Panc1 (cell line): ENCODE measurements at regions not wholly inside any gene's neighbourhood (a gene's known extent, or its start where the extent isn't known, plus 50 kb on each side); places are given as distances from the start of the nearest gene placed in this dataset.

Experiments
- ATAC-seq: fragments of 200-7000 bp; cut with Tn5 transposase; 2 replicates; pipeline ENCODE4 v1.9.1; 2020; ENCODE audit warnings: mild to moderate bottlenecking, moderate library complexity
- BruUV-seq: library from RNA; stranded (reverse); fragments of 400-500 nt; replicated peaks from 2 replicates; lab custom pipeline; 2021; lab: Mats Ljungman, UMichigan
- CTCF ChIA-PET: fragments of 300-600 bp; sonication (Branson Sonifier 250); formaldehyde crosslinking; loops from one replicate; lab custom pipeline; 2022; ENCODE audit warnings: antibody characterized with exemption; lab: Charles Lee
- POLR2A ChIA-PET: fragments of 300-600 bp; sonication (Branson Sonifier 250); formaldehyde crosslinking; loops from one replicate; lab custom pipeline; 2022; ENCODE audit warnings: antibody characterized with exemption; lab: Charles Lee
- DNase-seq: peaks from one replicate; pipeline ENCODE4 v3.0.0-alpha.2; 2010; ENCODE audit warnings: low read depth, low spot score
- H3K27ac ChIP-seq: 2 replicates; pipeline ENCODE4 v1.5.1; 2011; ENCODE audit warnings: mild to moderate bottlenecking, low read length, inconsistent platforms
- H3K27me3 ChIP-seq: fragments of 200-500 bp; sonication (Bioruptor generic); 2 replicates; pipeline ENCODE4 v1.6.0; 2014; ENCODE audit warnings: low read length, inconsistent platforms; ENCODE audit not compliant: control insufficient read depth, insufficient read depth
- H3K36me3 ChIP-seq: fragments of 200-500 bp; sonication (Bioruptor generic); 2 replicates; pipeline ENCODE4 v1.5.1; 2014; ENCODE audit warnings: inconsistent platforms, mild to moderate bottlenecking, low read length, moderate library complexity; ENCODE audit not compliant: control insufficient read depth, insufficient read depth
- H3K4me1 ChIP-seq: 2 replicates; pipeline ENCODE4 v1.5.1; 2011; ENCODE audit warnings: inconsistent platforms, mild to moderate bottlenecking, low read length, moderate library complexity; ENCODE audit not compliant: control insufficient read depth, insufficient read depth
- H3K4me3 ChIP-seq, 2 experiments: 2 replicates each; pipeline ENCODE4 v1.5.1; 2011 to 2012; ENCODE audit warnings: low read depth in 2 of 2, low read length in 2 of 2, mild to moderate bottlenecking in 2 of 2, inconsistent platforms in 1 of 2, moderate library complexity in 1 of 2
- H3K9me3 ChIP-seq: fragments of 200-500 bp; sonication (Bioruptor generic); 2 replicates; pipeline ENCODE4 v1.5.1; 2014; ENCODE audit warnings: low read depth, mild to moderate bottlenecking, inconsistent platforms, low read length, moderate library complexity; ENCODE audit not compliant: control insufficient read depth, insufficient read depth
- POLR2AphosphoS5 ChIP-seq: IDR thresholded peaks from 2 replicates; pipeline ENCODE4 v1.6.1; 2012; ENCODE audit warnings: mild to moderate bottlenecking, low read depth, low read length, moderate library complexity
- SIN3A ChIP-seq: IDR thresholded peaks from 2 replicates; pipeline ENCODE4 v1.6.1; 2012; ENCODE audit warnings: low read depth, mild to moderate bottlenecking, low read length, moderate library complexity, borderline replicate concordance; ENCODE audit not compliant: insufficient read depth
- TCF7L2 ChIP-seq: IDR thresholded peaks from 2 replicates; pipeline ENCODE4 v1.6.1; 2011; ENCODE audit warnings: mild to moderate bottlenecking, low read depth, low read length, inconsistent platforms
- in situ Hi-C: cut with HindIII; loops from 2 replicates; pipeline ENCODE4 v1.10.0; 2016; ENCODE audit warnings: low sequenced_read_pairs, low pct_unique_long_range_greater_than_20kb
- intact Hi-C: fragments of 100-400 bp; cut with micrococcal nuclease; formaldehyde crosslinking; loops from one replicate; pipeline ENCODE4 v1.10.0; 2022; ENCODE audit not compliant: unreplicated experiment
- TF ChIP-seq, protein P1 (sequence below): fragments of 450-650 bp; IDR thresholded peaks from 2 replicates; pipeline ENCODE4 v1.5.1; 2017; ENCODE audit warnings: mild to moderate bottlenecking
- TF ChIP-seq, protein P2 (sequence below), 2 experiments: IDR thresholded peaks; 2 replicates each; pipeline ENCODE4 v1.6.1; 2011 to 2012; ENCODE audit warnings: low read depth in 2 of 2, control low read depth in 1 of 2, low read length in 1 of 2, mild to moderate bottlenecking in 1 of 2, moderate library complexity in 1 of 2; ENCODE audit not compliant: insufficient read depth in 1 of 2

DNA sequence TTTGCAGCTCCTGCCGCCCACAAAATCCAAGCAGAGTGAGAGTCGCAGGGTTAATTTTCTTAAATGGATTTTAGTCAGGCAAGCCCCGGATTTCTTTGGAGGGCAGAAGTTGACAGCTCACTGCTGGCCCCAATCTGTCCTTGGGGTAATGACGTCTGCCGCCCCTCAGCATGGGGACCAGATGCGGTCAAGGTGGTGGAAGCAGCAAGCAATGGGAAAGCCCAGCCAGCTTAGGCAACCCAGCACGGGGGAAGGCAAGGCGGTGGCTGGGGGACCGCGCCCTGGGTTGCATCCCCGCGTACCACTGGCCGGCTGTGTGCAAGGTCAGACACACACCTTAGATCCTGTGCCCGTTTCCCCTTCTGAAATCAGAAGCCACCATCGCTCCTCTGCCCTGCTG lies 321.7 kb downstream of the C16orf95 start:
- CTCF ChIA-PET: no interaction called here
- Histone ChIP-seq H3K9me3 (no peaks in the 10 kb centered on the region), H3K4me3 (no peak overlapping the region), H3K27me3 (no peaks in the 10 kb centered on the region; the same call in 1 of the 2 replicates), H3K27ac (no peak overlapping the region), H3K4me1 (no peaks in the 10 kb centered on the region), H3K36me3 (no peaks in the 10 kb centered on the region)
- intact Hi-C loops: no loop called here
- ATAC-seq (no peak), DNase-seq (no peak)
- no peak for TF ChIP-seq SIN3A
- no TSS peak for BruUV-seq
- POLR2A ChIA-PET: no interaction called here
- in situ Hi-C loops: no loop called here

DNA sequence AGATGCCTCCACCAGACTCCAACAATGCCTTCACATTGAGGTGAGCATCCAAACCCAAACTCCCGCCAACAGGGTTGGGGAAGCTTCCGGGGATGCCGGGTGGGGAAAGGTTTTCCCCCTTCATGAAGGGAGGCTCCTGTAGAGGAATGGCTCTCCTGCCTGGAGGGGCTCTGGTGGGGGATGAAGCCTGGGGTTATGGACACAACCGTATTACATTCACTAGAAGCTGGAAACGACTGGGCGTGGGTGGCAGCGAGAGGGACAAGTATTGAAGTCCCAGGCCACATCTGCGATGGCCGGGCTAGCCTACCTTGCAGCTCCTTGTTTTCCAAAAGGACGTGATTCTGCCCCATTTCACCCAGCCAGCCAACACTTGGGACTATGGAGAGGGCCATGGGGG lies 321.1 kb downstream of the C16orf95 start:
- POLR2A ChIA-PET: no interaction called here
- no TSS peak for BruUV-seq
- DNase-seq (no peak), ATAC-seq (no peak)
- no peak overlapping the region for H3K4me3 ChIP-seq
- H3K9me3 ChIP-seq: no peaks in the 10 kb centered on the region
- H3K27ac ChIP-seq: no peak overlapping the region
- no peaks in the 10 kb centered on the region for H3K36me3 ChIP-seq
- intact Hi-C loops: no loop called here
- in situ Hi-C loops: no loop called here
- CTCF ChIA-PET: no interaction called here
- no peaks in the 10 kb centered on the region for H3K4me1 ChIP-seq
- H3K27me3 ChIP-seq: no peaks in the 10 kb centered on the region; the same call in 1 of the 2 replicates
- TF ChIP-seq, protein P1, sequence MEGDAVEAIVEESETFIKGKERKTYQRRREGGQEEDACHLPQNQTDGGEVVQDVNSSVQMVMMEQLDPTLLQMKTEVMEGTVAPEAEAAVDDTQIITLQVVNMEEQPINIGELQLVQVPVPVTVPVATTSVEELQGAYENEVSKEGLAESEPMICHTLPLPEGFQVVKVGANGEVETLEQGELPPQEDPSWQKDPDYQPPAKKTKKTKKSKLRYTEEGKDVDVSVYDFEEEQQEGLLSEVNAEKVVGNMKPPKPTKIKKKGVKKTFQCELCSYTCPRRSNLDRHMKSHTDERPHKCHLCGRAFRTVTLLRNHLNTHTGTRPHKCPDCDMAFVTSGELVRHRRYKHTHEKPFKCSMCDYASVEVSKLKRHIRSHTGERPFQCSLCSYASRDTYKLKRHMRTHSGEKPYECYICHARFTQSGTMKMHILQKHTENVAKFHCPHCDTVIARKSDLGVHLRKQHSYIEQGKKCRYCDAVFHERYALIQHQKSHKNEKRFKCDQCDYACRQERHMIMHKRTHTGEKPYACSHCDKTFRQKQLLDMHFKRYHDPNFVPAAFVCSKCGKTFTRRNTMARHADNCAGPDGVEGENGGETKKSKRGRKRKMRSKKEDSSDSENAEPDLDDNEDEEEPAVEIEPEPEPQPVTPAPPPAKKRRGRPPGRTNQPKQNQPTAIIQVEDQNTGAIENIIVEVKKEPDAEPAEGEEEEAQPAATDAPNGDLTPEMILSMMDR: no peak
- no peak for TF ChIP-seq SIN3A
- no peak for TF ChIP-seq POLR2AphosphoS5
- TF ChIP-seq TCF7L2: no peak
- TF ChIP-seq, protein P2, sequence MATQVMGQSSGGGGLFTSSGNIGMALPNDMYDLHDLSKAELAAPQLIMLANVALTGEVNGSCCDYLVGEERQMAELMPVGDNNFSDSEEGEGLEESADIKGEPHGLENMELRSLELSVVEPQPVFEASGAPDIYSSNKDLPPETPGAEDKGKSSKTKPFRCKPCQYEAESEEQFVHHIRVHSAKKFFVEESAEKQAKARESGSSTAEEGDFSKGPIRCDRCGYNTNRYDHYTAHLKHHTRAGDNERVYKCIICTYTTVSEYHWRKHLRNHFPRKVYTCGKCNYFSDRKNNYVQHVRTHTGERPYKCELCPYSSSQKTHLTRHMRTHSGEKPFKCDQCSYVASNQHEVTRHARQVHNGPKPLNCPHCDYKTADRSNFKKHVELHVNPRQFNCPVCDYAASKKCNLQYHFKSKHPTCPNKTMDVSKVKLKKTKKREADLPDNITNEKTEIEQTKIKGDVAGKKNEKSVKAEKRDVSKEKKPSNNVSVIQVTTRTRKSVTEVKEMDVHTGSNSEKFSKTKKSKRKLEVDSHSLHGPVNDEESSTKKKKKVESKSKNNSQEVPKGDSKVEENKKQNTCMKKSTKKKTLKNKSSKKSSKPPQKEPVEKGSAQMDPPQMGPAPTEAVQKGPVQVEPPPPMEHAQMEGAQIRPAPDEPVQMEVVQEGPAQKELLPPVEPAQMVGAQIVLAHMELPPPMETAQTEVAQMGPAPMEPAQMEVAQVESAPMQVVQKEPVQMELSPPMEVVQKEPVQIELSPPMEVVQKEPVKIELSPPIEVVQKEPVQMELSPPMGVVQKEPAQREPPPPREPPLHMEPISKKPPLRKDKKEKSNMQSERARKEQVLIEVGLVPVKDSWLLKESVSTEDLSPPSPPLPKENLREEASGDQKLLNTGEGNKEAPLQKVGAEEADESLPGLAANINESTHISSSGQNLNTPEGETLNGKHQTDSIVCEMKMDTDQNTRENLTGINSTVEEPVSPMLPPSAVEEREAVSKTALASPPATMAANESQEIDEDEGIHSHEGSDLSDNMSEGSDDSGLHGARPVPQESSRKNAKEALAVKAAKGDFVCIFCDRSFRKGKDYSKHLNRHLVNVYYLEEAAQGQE (IDR thresholded peaks at IDR 0.05; ENCODE audit: insufficient read depth in 1 of 2, low read depth in 2 of 2, low read length in 1 of 2): no peak

DNA sequence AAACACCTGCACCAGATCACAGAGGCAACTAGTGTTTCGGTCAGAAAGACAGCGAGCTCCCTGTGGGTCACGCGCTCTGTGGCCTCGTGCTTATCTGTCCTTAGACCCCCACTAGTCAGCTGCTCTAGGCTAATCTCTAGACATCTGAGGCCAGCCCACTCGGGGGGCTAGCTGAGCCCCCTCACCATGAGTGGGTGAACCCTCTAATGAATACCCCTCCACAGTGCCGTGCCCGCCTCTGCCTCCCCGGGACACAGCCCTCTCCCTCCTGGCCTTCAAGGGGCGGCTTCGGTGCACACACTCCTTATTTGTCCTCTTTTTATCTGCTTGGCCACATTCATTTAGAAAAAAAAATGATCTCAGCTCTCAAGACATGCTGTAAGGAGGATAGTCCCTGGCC lies 320.1 kb downstream of the C16orf95 start:
- Histone ChIP-seq H3K9me3 (no peaks in the 10 kb centered on the region), H3K36me3 (no peaks in the 10 kb centered on the region), H3K27me3 (no peaks in the 10 kb centered on the region; the same call in 1 of the 2 replicates), H3K4me1 (no peaks in the 10 kb centered on the region), H3K4me3 (no peak overlapping the region), H3K27ac (no peak overlapping the region)
- ATAC-seq: no peak
- in situ Hi-C loops (no loop called here), intact Hi-C loops (no loop called here)
- ChIA-PET CTCF (no interaction called here), POLR2A (no interaction called here)
- no TSS peak for BruUV-seq
- no peak for DNase-seq
- TF ChIP-seq TCF7L2: no peak
- TF ChIP-seq SIN3A: no peak
- TF ChIP-seq, protein P2 (IDR thresholded peaks at IDR 0.05; ENCODE audit: insufficient read depth in 1 of 2, low read depth in 2 of 2, low read length in 1 of 2): no peak
- TF ChIP-seq POLR2AphosphoS5: no peak
- TF ChIP-seq, protein P1: no peak
